HEK293T (cell line): ENCODE measurements at regions not wholly inside any gene's neighbourhood (a gene's known extent, or its start where the extent isn't known, plus 50 kb on each side); places are given as distances from the start of the nearest gene placed in this dataset.

Experiments used
- CTCF ChIA-PET: fragments of 350-600 bp; formaldehyde crosslinking; extraction: SDS; loops from one replicate; lab custom pipeline; 2021; ENCODE audit warnings: antibody characterized with exemption, inconsistent platforms; lab: Yijun Ruan, JAX
- POLR2A ChIA-PET: fragments of 350-600 bp; formaldehyde crosslinking; extraction: SDS; loops from one replicate; lab custom pipeline; 2020; ENCODE audit warnings: antibody characterized with exemption, inconsistent platforms; lab: Yijun Ruan, JAX
- DNase-seq: peaks from one replicate; pipeline ENCODE4 v3.0.0; 2012; ENCODE audit warnings: mixed read lengths; ENCODE audit errors: extremely low spot score
- ARNT ChIP-seq: fragments of 450-650 bp; IDR thresholded peaks from 2 replicates; pipeline ENCODE4 v1.6.1; 2017; ENCODE audit warnings: mild to moderate bottlenecking
- BHLHE40 ChIP-seq: fragments of 450-650 bp; IDR thresholded peaks from 2 replicates; pipeline ENCODE4 v1.6.1; 2016; ENCODE audit warnings: mild to moderate bottlenecking, moderate library complexity, borderline replicate concordance
- CTBP1 ChIP-seq: fragments of 450-650 bp; IDR thresholded peaks from 2 replicates; pipeline ENCODE4 v1.6.1; 2016; ENCODE audit warnings: borderline replicate concordance
- ELF4 ChIP-seq: fragments of 450-650 bp; IDR thresholded peaks from 2 replicates; pipeline ENCODE4 v1.6.1; 2017; ENCODE audit warnings: antibody characterized with exemption
- FOXA1 ChIP-seq: fragments of 450-650 bp; IDR thresholded peaks from 2 replicates; pipeline ENCODE4 v1.6.1; 2016; ENCODE audit warnings: mild to moderate bottlenecking
- FOXK2 ChIP-seq: fragments of 450-650 bp; IDR thresholded peaks from 2 replicates; pipeline ENCODE4 v1.6.1; 2016; ENCODE audit warnings: mild to moderate bottlenecking
- FOXM1 ChIP-seq: fragments of 450-650 bp; IDR thresholded peaks from 2 replicates; pipeline ENCODE4 v1.6.1; 2017; ENCODE audit warnings: mild to moderate bottlenecking, borderline replicate concordance
- HDGF ChIP-seq: fragments of 450-650 bp; IDR thresholded peaks from 2 replicates; pipeline ENCODE4 v1.6.1; 2017; ENCODE audit warnings: antibody characterized with exemption, borderline replicate concordance
- L3MBTL2 ChIP-seq: fragments of 450-650 bp; conservative IDR thresholded peaks from 2 replicates; pipeline ENCODE4 v1.6.1; 2016; ENCODE audit warnings: mild to moderate bottlenecking
- LEF1 ChIP-seq: fragments of 450-650 bp; IDR thresholded peaks from 2 replicates; pipeline ENCODE4 v1.6.1; 2017; ENCODE audit warnings: mild to moderate bottlenecking, borderline replicate concordance
- NFRKB ChIP-seq: fragments of 450-650 bp; IDR thresholded peaks from 2 replicates; pipeline ENCODE4 v1.6.1; 2016; ENCODE audit warnings: mild to moderate bottlenecking, moderate library complexity
- PKNOX1 ChIP-seq: fragments of 450-650 bp; IDR thresholded peaks from 2 replicates; pipeline ENCODE4 v1.6.1; 2016
- SP1 ChIP-seq: fragments of 450-650 bp; IDR thresholded peaks from 2 replicates; pipeline ENCODE4 v1.6.1; 2017
- SUZ12 ChIP-seq: fragments of 450-650 bp; IDR thresholded peaks from 2 replicates; pipeline ENCODE4 v1.6.1; 2016; ENCODE audit warnings: mild to moderate bottlenecking
- TARDBP ChIP-seq: fragments of 450-650 bp; IDR thresholded peaks from 2 replicates; pipeline ENCODE4 v1.6.1; 2016
- ZNF384 ChIP-seq: fragments of 450-650 bp; IDR thresholded peaks from 2 replicates; pipeline ENCODE4 v1.6.1; 2016

- no peak for DNase-seq
- TF ChIP-seq CTBP1 (no peak), FOXA1 (no peak), PKNOX1 (no peak), BHLHE40 (no peak)
- POLR2A ChIA-PET = no interaction called here
- CTCF ChIA-PET = no interaction called here
Measured at GRCh38 chr13:70841240-70842061, 733.2 kb upstream of the KLHL1 start.

- no peak for DNase-seq
- TF ChIP-seq NFRKB (no peak), FOXK2 (no peak), LEF1 (no peak), SUZ12 (no peak), BHLHE40 (no peak), FOXM1 (no peak), ZNF384 (no peak), CTBP1 (no peak), L3MBTL2 (no peak)
- CTCF ChIA-PET = no interaction called here
- POLR2A ChIA-PET = no interaction called here
Measured at GRCh38 chr13:70835371-70835770, 727.1 kb upstream of the KLHL1 start.

GRCh38 chr13:70829748-70830147, 721.5 kb upstream of the KLHL1 start:
- no peak for DNase-seq
- CTCF ChIA-PET = no interaction called here
- POLR2A ChIA-PET = no interaction called here
- TF ChIP-seq HDGF (no peak), BHLHE40 (no peak), LEF1 (no peak), SUZ12 (no peak), TARDBP (no peak), ARNT (no peak), FOXA1 (no peak), L3MBTL2 (no peak), FOXM1 (no peak), ZNF384 (no peak), SP1 (no peak), ELF4 (no peak), NFRKB (no peak)

- ChIA-PET CTCF (no interaction called here), POLR2A (no interaction called here)
- TF ChIP-seq ELF4 = no peak
- DNase-seq = no peak
Measured at GRCh38 chr13:70817576-70817975, 709.3 kb upstream of the KLHL1 start.

GRCh38 chr13:70816853-70817252, 708.6 kb upstream of the KLHL1 start:
- POLR2A ChIA-PET = no interaction called here
- TF ChIP-seq TARDBP (no peak), BHLHE40 (no peak), FOXK2 (no peak), FOXM1 (no peak), ARNT (no peak), SUZ12 (no peak), CTBP1 (no peak), SP1 (no peak), ELF4 (no peak), ZNF384 (no peak), LEF1 (no peak), HDGF (no peak), L3MBTL2 (no peak), FOXA1 (no peak), PKNOX1 (no peak), NFRKB (no peak)
- CTCF ChIA-PET = interaction anchor here (0.7 kb wide), 1 partner anchor 21 kb away, joined by 3 read pairs; no protein-coding TSS in a partner anchor
- DNase-seq = no peak

GRCh38 chr13:70814684-70815083, 706.4 kb upstream of the KLHL1 start:
- no peak for TF ChIP-seq ELF4
- no peak for TF ChIP-seq CTBP1
- no peak for TF ChIP-seq NFRKB
- POLR2A ChIA-PET = no interaction called here
- no peak for DNase-seq
- CTCF ChIA-PET = no interaction called here

GRCh38 chr13:70812481-70812880, 704.2 kb upstream of the KLHL1 start:
- TF ChIP-seq ARNT (no peak), SUZ12 (no peak), CTBP1 (no peak), SP1 (no peak), FOXK2 (no peak), LEF1 (no peak), BHLHE40 (no peak), PKNOX1 (no peak), ZNF384 (no peak), ELF4 (no peak), FOXM1 (no peak), TARDBP (no peak), HDGF (no peak), FOXA1 (no peak), L3MBTL2 (no peak), NFRKB (no peak)
- DNase-seq = no peak
- CTCF ChIA-PET = no interaction called here
- POLR2A ChIA-PET = no interaction called here
